ENCODE measurements at regions not wholly inside any gene's neighbourhood (a gene's known extent, or its start where the extent isn't known, plus 50 kb on each side); places are given as distances from the start of the nearest gene placed in this dataset.

DNA sequence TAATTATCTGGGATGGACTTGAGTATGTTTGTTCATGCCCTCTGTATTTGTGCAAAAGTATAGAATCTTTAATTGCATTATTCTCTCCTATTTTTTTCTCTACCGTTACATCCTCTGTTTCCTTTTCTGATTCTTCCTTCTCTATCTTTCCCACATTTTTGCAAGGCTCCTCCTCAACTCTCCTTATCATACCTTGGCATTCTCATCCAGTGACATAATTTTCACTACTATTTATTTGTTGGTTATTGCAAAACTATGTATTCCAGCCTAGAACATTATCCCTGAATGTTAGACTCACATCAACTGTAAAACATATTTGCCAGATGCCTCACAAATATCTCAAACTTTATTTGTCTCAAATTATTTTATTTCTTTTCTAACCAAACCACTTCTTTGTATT is 381.9 kb downstream of the COL11A1 start:
- no peaks in the 10 kb centered on the region for H3K27me3 Mint-ChIP-seq (ENCODE audit: low read depth, poor library complexity)
- H3K9me3 Mint-ChIP-seq: no peaks in the 10 kb centered on the region
- no peak overlapping the region for H3K27ac Mint-ChIP-seq
- TF ChIP-seq CTCF (IDR thresholded peaks at IDR 0.05): no peak
- H3K4me3 Mint-ChIP-seq: no peak overlapping the region
- no peaks in the 10 kb centered on the region for H3K4me1 Mint-ChIP-seq
- no peak for DNase-seq
- H3K36me3 Mint-ChIP-seq (ENCODE audit: low read depth): no peaks in the 10 kb centered on the region

DNA sequence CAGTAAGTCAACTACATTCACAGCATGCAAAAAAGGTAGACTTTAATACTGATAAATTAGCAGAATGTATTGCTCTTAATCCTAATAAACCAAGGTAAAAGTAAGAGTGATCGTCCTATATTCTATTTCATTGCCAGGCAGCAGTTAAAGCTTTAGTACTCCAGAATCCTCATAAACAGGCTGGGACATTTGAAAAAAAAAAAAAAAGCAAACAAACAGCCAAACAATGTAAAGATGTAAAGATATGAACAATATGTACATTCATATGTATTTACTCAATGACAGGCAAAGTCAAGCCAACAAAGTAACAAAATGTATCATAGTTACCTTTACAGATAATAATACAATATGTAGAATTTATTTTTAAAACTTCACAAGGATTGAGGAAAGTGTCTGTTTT is 383.6 kb downstream of the COL11A1 start:
- H3K27me3 Mint-ChIP-seq (ENCODE audit: low read depth, poor library complexity): no peaks in the 10 kb centered on the region
- no peak overlapping the region for H3K27ac Mint-ChIP-seq
- H3K9me3 Mint-ChIP-seq: no peaks in the 10 kb centered on the region
- H3K4me3 Mint-ChIP-seq: no peak overlapping the region
- TF ChIP-seq CTCF (IDR thresholded peaks at IDR 0.05): no peak
- DNase-seq: no peak
- H3K4me1 Mint-ChIP-seq: no peaks in the 10 kb centered on the region
- H3K36me3 Mint-ChIP-seq (ENCODE audit: low read depth): no peaks in the 10 kb centered on the region

DNA sequence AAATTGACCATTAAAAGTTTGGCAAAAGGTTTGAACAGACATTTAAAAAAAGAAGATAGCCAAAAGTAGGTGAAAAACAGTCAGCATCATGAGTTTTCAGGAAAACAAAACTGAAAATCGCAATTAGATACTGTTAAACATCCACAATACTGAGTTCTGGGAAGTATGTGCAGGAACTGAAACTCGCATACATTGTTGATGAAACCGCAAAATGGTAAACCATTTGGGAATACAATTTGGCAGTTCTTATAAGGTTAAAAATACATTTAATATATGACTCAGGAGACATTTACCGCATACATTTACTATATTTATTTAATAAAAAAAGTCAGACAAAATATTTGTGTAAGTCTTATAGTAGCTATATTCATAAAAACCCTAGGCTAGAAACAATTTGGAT is 393.2 kb downstream of the COL11A1 start:
- H3K4me3 Mint-ChIP-seq: no peak overlapping the region
- peaks cover 3% of the 10 kb centered on the region for H3K27me3 Mint-ChIP-seq (ENCODE audit: low read depth, poor library complexity)
- TF ChIP-seq CTCF (IDR thresholded peaks at IDR 0.05): no peak
- no peak overlapping the region for H3K27ac Mint-ChIP-seq
- no peaks in the 10 kb centered on the region for H3K36me3 Mint-ChIP-seq (ENCODE audit: low read depth)
- no peak for DNase-seq
- H3K4me1 Mint-ChIP-seq: no peaks in the 10 kb centered on the region
- H3K9me3 Mint-ChIP-seq: no peaks in the 10 kb centered on the region

GRCh38 chr1:102699524-102699923 is 408.8 kb downstream of the COL11A1 start:
- DNase-seq: no peak
- no peak overlapping the region for H3K4me3 Mint-ChIP-seq
- H3K27me3 Mint-ChIP-seq (ENCODE audit: low read depth, poor library complexity): no peaks in the 10 kb centered on the region
- no peaks in the 10 kb centered on the region for H3K4me1 Mint-ChIP-seq
- no peak for TF ChIP-seq CTCF (IDR thresholded peaks at IDR 0.05)
- no peak overlapping the region for H3K27ac Mint-ChIP-seq
- peaks cover 5% of the 10 kb centered on the region for H3K9me3 Mint-ChIP-seq
- no peaks in the 10 kb centered on the region for H3K36me3 Mint-ChIP-seq (ENCODE audit: low read depth)

GRCh38 chr1:102693345-102693744 is 415.0 kb downstream of the COL11A1 start:
- Mint-ChIP-seq H3K27me3 (ENCODE audit: low read depth, poor library complexity) (no peaks in the 10 kb centered on the region), H3K4me3 (no peak overlapping the region), H3K4me1 (no peaks in the 10 kb centered on the region), H3K36me3 (ENCODE audit: low read depth) (no peaks in the 10 kb centered on the region), H3K27ac (no peak overlapping the region), H3K9me3 (peaks cover 14% of the 10 kb centered on the region)
- TF ChIP-seq CTCF (IDR thresholded peaks at IDR 0.05): no peak
- DNase-seq: no peak

DNA sequence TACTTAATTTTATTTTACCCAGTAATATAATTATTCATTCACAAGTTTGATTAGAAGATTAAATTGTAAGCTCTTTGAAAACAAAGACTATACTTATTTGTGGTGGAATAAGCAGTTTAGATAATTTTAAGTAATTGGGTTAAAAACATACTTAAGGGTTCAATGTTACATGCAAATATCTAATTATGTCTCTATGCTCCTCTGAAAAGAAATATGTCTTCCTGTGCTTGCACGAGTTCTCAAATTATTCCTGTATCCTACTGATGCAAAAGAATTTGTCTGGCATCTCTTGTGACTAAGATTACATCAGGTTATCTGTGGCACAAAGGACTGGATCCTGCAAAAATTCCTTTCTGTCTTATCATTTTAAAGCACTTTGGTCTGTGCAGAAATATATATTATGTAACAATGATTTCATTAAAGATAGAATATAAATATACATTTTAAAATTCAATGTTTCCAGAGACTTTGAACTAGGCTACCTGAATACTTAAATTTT is 416.7 kb downstream of the COL11A1 start:
- Mint-ChIP-seq H3K4me1 (no peaks in the 10 kb centered on the region), H3K27me3 (ENCODE audit: low read depth, poor library complexity) (no peaks in the 10 kb centered on the region)
- DNase-seq: no peak

More for the DNA sequence above, 416.7 kb downstream of the COL11A1 start:
- Mint-ChIP-seq H3K36me3 (ENCODE audit: low read depth) (no peaks in the 10 kb centered on the region), H3K9me3 (peaks cover 18% of the 10 kb centered on the region), H3K27ac (no peak overlapping the region), H3K4me3 (no peak overlapping the region)
- no peak for TF ChIP-seq CTCF (IDR thresholded peaks at IDR 0.05)

Data from nephron progenitor cell (in vitro differentiated cells).